Panc1 (cell line): ENCODE measurements at regions not wholly inside any gene's neighbourhood (a gene's known extent, or its start where the extent isn't known, plus 50 kb on each side); places are given as distances from the start of the nearest gene placed in this dataset.
A peak's percentile ranks its signal among the peaks of the same experiment; 100 is the strongest.

Experiments used
- ATAC-seq: fragments of 200-7000 bp; cut with Tn5 transposase; 2 replicates; pipeline ENCODE4 v1.9.1; 2020; ENCODE audit warnings: mild to moderate bottlenecking, moderate library complexity
- BruUV-seq: library from RNA; stranded (reverse); fragments of 400-500 nt; replicated peaks from 2 replicates; lab custom pipeline; 2021; lab: Mats Ljungman, UMichigan
- CTCF ChIA-PET: fragments of 300-600 bp; sonication (Branson Sonifier 250); formaldehyde crosslinking; loops from one replicate; lab custom pipeline; 2022; ENCODE audit warnings: antibody characterized with exemption; lab: Charles Lee
- POLR2A ChIA-PET: fragments of 300-600 bp; sonication (Branson Sonifier 250); formaldehyde crosslinking; loops from one replicate; lab custom pipeline; 2022; ENCODE audit warnings: antibody characterized with exemption; lab: Charles Lee
- DNase-seq: peaks from one replicate; pipeline ENCODE4 v3.0.0-alpha.2; 2010; ENCODE audit warnings: low read depth, low spot score
- H3K27ac ChIP-seq: 2 replicates; pipeline ENCODE4 v1.5.1; 2011; ENCODE audit warnings: mild to moderate bottlenecking, low read length, inconsistent platforms
- H3K27me3 ChIP-seq: fragments of 200-500 bp; sonication (Bioruptor generic); 2 replicates; pipeline ENCODE4 v1.6.0; 2014; ENCODE audit warnings: low read length, inconsistent platforms; ENCODE audit not compliant: control insufficient read depth, insufficient read depth
- H3K36me3 ChIP-seq: fragments of 200-500 bp; sonication (Bioruptor generic); 2 replicates; pipeline ENCODE4 v1.5.1; 2014; ENCODE audit warnings: inconsistent platforms, mild to moderate bottlenecking, low read length, moderate library complexity; ENCODE audit not compliant: control insufficient read depth, insufficient read depth
- H3K4me1 ChIP-seq: 2 replicates; pipeline ENCODE4 v1.5.1; 2011; ENCODE audit warnings: inconsistent platforms, mild to moderate bottlenecking, low read length, moderate library complexity; ENCODE audit not compliant: control insufficient read depth, insufficient read depth
- H3K4me3 ChIP-seq, 2 experiments: 2 replicates each; pipeline ENCODE4 v1.5.1; 2011 to 2012; ENCODE audit warnings: low read depth in 2 of 2, low read length in 2 of 2, mild to moderate bottlenecking in 2 of 2, inconsistent platforms in 1 of 2, moderate library complexity in 1 of 2
- H3K9me3 ChIP-seq: fragments of 200-500 bp; sonication (Bioruptor generic); 2 replicates; pipeline ENCODE4 v1.5.1; 2014; ENCODE audit warnings: low read depth, mild to moderate bottlenecking, inconsistent platforms, low read length, moderate library complexity; ENCODE audit not compliant: control insufficient read depth, insufficient read depth
- CTCF ChIP-seq: fragments of 450-650 bp; IDR thresholded peaks from 2 replicates; pipeline ENCODE4 v1.5.1; 2017; ENCODE audit warnings: mild to moderate bottlenecking
- POLR2AphosphoS5 ChIP-seq: IDR thresholded peaks from 2 replicates; pipeline ENCODE4 v1.6.1; 2012; ENCODE audit warnings: mild to moderate bottlenecking, low read depth, low read length, moderate library complexity
- REST ChIP-seq, 2 experiments: IDR thresholded peaks; 2 replicates each; pipeline ENCODE4 v1.6.1; 2011 to 2012; ENCODE audit warnings: low read depth in 2 of 2, control low read depth in 1 of 2, low read length in 1 of 2, mild to moderate bottlenecking in 1 of 2, moderate library complexity in 1 of 2; ENCODE audit not compliant: insufficient read depth in 1 of 2
- SIN3A ChIP-seq: IDR thresholded peaks from 2 replicates; pipeline ENCODE4 v1.6.1; 2012; ENCODE audit warnings: low read depth, mild to moderate bottlenecking, low read length, moderate library complexity, borderline replicate concordance; ENCODE audit not compliant: insufficient read depth
- TCF7L2 ChIP-seq: IDR thresholded peaks from 2 replicates; pipeline ENCODE4 v1.6.1; 2011; ENCODE audit warnings: mild to moderate bottlenecking, low read depth, low read length, inconsistent platforms
- in situ Hi-C: cut with HindIII; loops from 2 replicates; pipeline ENCODE4 v1.10.0; 2016; ENCODE audit warnings: low sequenced_read_pairs, low pct_unique_long_range_greater_than_20kb
- intact Hi-C: fragments of 100-400 bp; cut with micrococcal nuclease; formaldehyde crosslinking; loops from one replicate; pipeline ENCODE4 v1.10.0; 2022; ENCODE audit not compliant: unreplicated experiment

GRCh38 chr3:194268654-194269512 is 82.2 kb downstream of the CPN2 start:
- CTCF ChIA-PET, result no interaction called here

More at GRCh38 chr3:194268654-194269512, 82.2 kb downstream of the CPN2 start:
- in situ Hi-C loops (no loop called here), intact Hi-C loops (no loop called here)
- DNase-seq (no peak), ATAC-seq (no peak)
- BruUV-seq, result no TSS peak
- TF ChIP-seq CTCF (no peak), POLR2AphosphoS5 (no peak), SIN3A (no peak), TCF7L2 (no peak), REST (IDR thresholded peaks at IDR 0.05; ENCODE audit: insufficient read depth in 1 of 2, low read depth in 2 of 2, low read length in 1 of 2) (no peak)
- Histone ChIP-seq H3K27ac (peak overlapping the region; percentile 3; the same call in 1 of the 2 replicates), H3K4me1 (peaks cover 23% of the 10 kb centered on the region), H3K4me3 (no peak overlapping the region), H3K36me3 (no peaks in the 10 kb centered on the region), H3K9me3 (no peaks in the 10 kb centered on the region), H3K27me3 (no peaks in the 10 kb centered on the region)
- POLR2A ChIA-PET, result interaction anchor here (0.7 kb wide), 1 partner anchor 44 kb away, joined by 10 read pairs; no protein-coding TSS in a partner anchor
